GM12878 (cell line): ENCODE measurements at regions not wholly inside any gene's neighbourhood (a gene's known extent, or its start where the extent isn't known, plus 50 kb on each side); places are given as distances from the start of the nearest gene placed in this dataset.

Source experiments
- ATAC-seq: fragments of 200-7000 bp; cut with Tn5 transposase; 3 replicates; pipeline ENCODE4 v1.9.1; 2020; ENCODE audit warnings: mild to moderate bottlenecking, moderate library complexity
- BruUV-seq: library from RNA; stranded (reverse); fragments of 400-500 nt; replicated peaks from 2 replicates; lab custom pipeline; 2021; lab: Mats Ljungman, UMichigan
- CTCF ChIA-PET: fragments of 300-600 bp; sonication (Branson Sonifier 250); formaldehyde crosslinking; extraction: SDS; loops from one replicate; lab custom pipeline; 2021; ENCODE audit warnings: inconsistent platforms; lab: Yijun Ruan, JAX
- POLR2A ChIA-PET: fragments of 350-600 bp; formaldehyde crosslinking; extraction: SDS; loops from one replicate; lab custom pipeline; 2021; ENCODE audit warnings: inconsistent platforms; lab: Charles Lee
- RAD21 ChIA-PET: fragments of 300-600 bp; sonication (Branson Sonifier 250); formaldehyde crosslinking; loops from one replicate; lab custom pipeline; 2023; ENCODE audit warnings: antibody characterized with exemption; ENCODE audit not compliant: unreplicated experiment; lab: Charles Lee
- SMC1A ChIA-PET: fragments of 300-600 bp; sonication (Branson Sonifier 250); formaldehyde crosslinking; loops from one replicate; lab custom pipeline; 2023; ENCODE audit not compliant: unreplicated experiment, uncharacterized antibody; lab: Charles Lee
- DNase-seq: peaks from one replicate; pipeline ENCODE4 v3.0.0-alpha.2; 2011; ENCODE audit warnings: low read depth, low spot score
- FAIRE-seq: peaks from 3 replicates; lab custom pipeline; 2011; peaks lifted over from hg19 to GRCh38; lab: Jason Lieb, UNC
- H2AFZ ChIP-seq: 2 replicates; pipeline ENCODE4 v1.6.0; 2011; ENCODE audit warnings: low read depth, low read length, control low read depth; ENCODE audit not compliant: control insufficient read depth
- H3K27ac ChIP-seq: 2 replicates; pipeline ENCODE4 v1.5.1; 2011; ENCODE audit warnings: control low read depth; ENCODE audit not compliant: control insufficient read depth, insufficient read depth
- H3K27me3 ChIP-seq, 2 experiments: replicated peaks in 1 of 2; 2 replicates each; pipeline versions ENCODE4 v1.6.0 to v1.6.1; 2011; ENCODE audit warnings: low read length in 1 of 2; ENCODE audit not compliant: control insufficient read depth in 2 of 2, insufficient read depth in 2 of 2
- H3K36me3 ChIP-seq, 2 experiments: 2 replicates each; pipeline ENCODE4 v1.5.1; 2011; ENCODE audit warnings: low read length in 1 of 2; ENCODE audit not compliant: control insufficient read depth in 2 of 2, insufficient read depth in 2 of 2
- H3K4me1 ChIP-seq: 2 replicates; pipeline ENCODE4 v1.6.1; 2011; ENCODE audit warnings: mild to moderate bottlenecking, low read length, moderate library complexity, mixed read lengths; ENCODE audit not compliant: control insufficient read depth, insufficient read depth
- H3K4me2 ChIP-seq: 2 replicates; pipeline ENCODE4 v1.6.0; 2011; ENCODE audit warnings: control low read depth; ENCODE audit not compliant: control insufficient read depth, insufficient read depth
- H3K4me3 ChIP-seq: fragments of 200-600 bp; sonication (generic); 2 replicates; pipeline ENCODE4 v1.5.1; 2016
- H3K79me2 ChIP-seq: 2 replicates; pipeline ENCODE4 v1.6.0; 2011; ENCODE audit warnings: low read length; ENCODE audit not compliant: control insufficient read depth, insufficient read depth
- H3K9ac ChIP-seq: 2 replicates; pipeline ENCODE4 v1.8.0; 2011; ENCODE audit warnings: low read length, control low read depth, mixed read lengths; ENCODE audit not compliant: control insufficient read depth, insufficient read depth
- H3K9me3 ChIP-seq: replicated peaks from 3 replicates; pipeline ENCODE4 v1.5.1; 2011; ENCODE audit warnings: mild to moderate bottlenecking, low read length; ENCODE audit not compliant: control insufficient read depth, insufficient read depth
- H4K20me1 ChIP-seq: 2 replicates; pipeline ENCODE4 v1.6.0; 2011; ENCODE audit not compliant: control insufficient read depth, insufficient read depth
- ATF3 ChIP-seq: IDR thresholded peaks from 2 replicates; pipeline ENCODE4 v1.6.1; 2011; ENCODE audit warnings: low read depth, mild to moderate bottlenecking, low read length, moderate library complexity, borderline replicate concordance; ENCODE audit errors: extremely low read depth
- BMI1 ChIP-seq: fragments of 450-650 bp; IDR thresholded peaks from 2 replicates; pipeline ENCODE4 v1.6.1; 2016; ENCODE audit warnings: mild to moderate bottlenecking, moderate library complexity, borderline replicate concordance
- CTCF ChIP-seq, 3 experiments: IDR thresholded peaks in 2 of 3; conservative IDR thresholded peaks in 1 of 3; 2 replicates each; pipeline ENCODE4 v1.5.1; 2011; ENCODE audit warnings: low read depth in 3 of 3, low read length in 3 of 3, mild to moderate bottlenecking in 3 of 3, control low read depth in 2 of 3, moderate library complexity in 2 of 3, inconsistent platforms in 1 of 3, mixed read lengths in 1 of 3; ENCODE audit not compliant: control insufficient read depth in 2 of 3, insufficient read depth in 1 of 3; ENCODE audit errors: extremely low read depth in 1 of 3
- CUX1 ChIP-seq: IDR thresholded peaks from 2 replicates; pipeline ENCODE4 v1.6.1; 2012; ENCODE audit warnings: improper control_type of control experiment, low read depth, low read length; ENCODE audit not compliant: insufficient replicate concordance
- GATAD2B ChIP-seq: fragments of 450-650 bp; conservative IDR thresholded peaks from 2 replicates; pipeline ENCODE4 v1.6.1; 2017; ENCODE audit warnings: low read depth, mild to moderate bottlenecking, moderate library complexity
- MTA3 ChIP-seq: IDR thresholded peaks from 2 replicates; pipeline ENCODE4 v1.6.1; 2012; ENCODE audit warnings: low read length, inconsistent platforms, borderline replicate concordance
- REST ChIP-seq: IDR thresholded peaks from 2 replicates; pipeline ENCODE4 v1.6.1; 2012; ENCODE audit warnings: mild to moderate bottlenecking, low read depth, low read length
- WRNIP1 ChIP-seq: IDR thresholded peaks from 2 replicates; pipeline ENCODE4 v1.6.1; 2011; ENCODE audit warnings: low read depth, low read length, improper control_type of control experiment, borderline replicate concordance
- WGBS: methylation state at CpG from one replicate; pipeline ENCODE4 v1.1.6; 2016; ENCODE audit warnings: low lambda C conversion rate; ENCODE audit not compliant: insufficient replicate concordance, insufficient coverage; ENCODE audit errors: missing lambda C conversion rate; 5-methylcytosine and 5-hydroxymethylcytosine counted together
- in situ Hi-C: fragments of 300-500 bp; cut with MboI; formaldehyde crosslinking; loops from 9 replicates; pipeline ENCODE4 v1.14.3; 2018; ENCODE audit warnings: mixed read lengths
- intact Hi-C: fragments of 100-400 bp; cut with micrococcal nuclease; formaldehyde crosslinking; loops from one replicate; pipeline ENCODE4 v1.14.2; 2022; ENCODE audit not compliant: unreplicated experiment

- TF ChIP-seq BMI1 (no peak), GATAD2B (no peak), ATF3 (no peak), CUX1 (no peak)
These were observed 502.7 kb downstream of the BCL11B start (continued) for GRCh38 chr14:98769326-98769725.

- CTCF ChIA-PET = no interaction called here
- Histone ChIP-seq H3K79me2 (no peaks in the 10 kb centered on the region), H3K9me3 (no peaks in the 10 kb centered on the region), H3K4me3 (no peak overlapping the region), H3K36me3 (no peaks in the 10 kb centered on the region), H3K4me2 (no peak overlapping the region), H3K9ac (no peak overlapping the region), H3K27ac (no peak overlapping the region), H3K4me1 (no peaks in the 10 kb centered on the region), H4K20me1 (no peaks in the 10 kb centered on the region), H3K27me3 (no peaks in the 10 kb centered on the region), H2AFZ (no peak overlapping the region)
- ATAC-seq = no peak
- SMC1A ChIA-PET = no interaction called here
- RAD21 ChIA-PET = no interaction called here
- intact Hi-C loops (no loop called here), in situ Hi-C loops (no loop called here)
- POLR2A ChIA-PET = no interaction called here
- 17% methylated on average over 3 of the region's 3 CpGs for WGBS
- BruUV-seq = no TSS peak
- TF ChIP-seq REST (no peak), WRNIP1 (no peak), CTCF (IDR thresholded peaks at IDR 0.05 in 2 of 3, conservative IDR thresholded peaks at IDR 0.05 in 1 of 3; ENCODE audit: control insufficient read depth in 2 of 3, extremely low read depth in 1 of 3, insufficient read depth in 1 of 3, low read depth in 3 of 3, low read length in 3 of 3) (no peak), MTA3 (no peak)
- no peak for FAIRE-seq
- no peak for DNase-seq
These were observed 501.8 kb downstream of the BCL11B start for GRCh38 chr14:98770151-98770550.
